Osteocyte (in vitro differentiated cells): ENCODE measurements at regions not wholly inside any gene's neighbourhood (a gene's known extent, or its start where the extent isn't known, plus 50 kb on each side); places are given as distances from the start of the nearest gene placed in this dataset.

Source experiments
- DNase-seq: peaks from one replicate; pipeline ENCODE4 v3.0.0; 2021; ENCODE audit warnings: mixed read lengths; ENCODE audit not compliant: unreplicated experiment; ENCODE audit errors: extremely low spot score
- H3K27ac Mint-ChIP-seq: one replicate; pipeline ENCODE4 v1.8.0; 2021; ENCODE audit warnings: mild to moderate bottlenecking, mixed read lengths; ENCODE audit not compliant: unreplicated experiment
- H3K27me3 Mint-ChIP-seq: one replicate; pipeline ENCODE4 v1.8.0; 2021; ENCODE audit warnings: mixed read lengths; ENCODE audit not compliant: unreplicated experiment
- H3K36me3 Mint-ChIP-seq: one replicate; pipeline ENCODE4 v1.8.0; 2021; ENCODE audit warnings: mixed read lengths; ENCODE audit not compliant: unreplicated experiment
- H3K4me1 Mint-ChIP-seq: one replicate; pipeline ENCODE4 v1.8.0; 2021; ENCODE audit warnings: mixed read lengths; ENCODE audit not compliant: unreplicated experiment
- H3K4me3 Mint-ChIP-seq: one replicate; pipeline ENCODE4 v1.8.0; 2021; ENCODE audit warnings: mild to moderate bottlenecking, moderate library complexity, mixed read lengths; ENCODE audit not compliant: unreplicated experiment
- H3K9me3 Mint-ChIP-seq: one replicate; pipeline ENCODE4 v1.8.0; 2021; ENCODE audit warnings: mixed read lengths; ENCODE audit not compliant: unreplicated experiment
- CTCF ChIP-seq: fragments of 200-600 bp; sonication (generic); IDR thresholded peaks from 2 replicates; pipeline ENCODE4 v1.5.0; 2021; ENCODE audit warnings: antibody characterized with exemption, mild to moderate bottlenecking, moderate library complexity

- Mint-ChIP-seq H3K36me3 (no peaks in the 10 kb centered on the region), H3K4me1 (no peaks in the 10 kb centered on the region), H3K27me3 (peaks cover 4% of the 10 kb centered on the region), H3K9me3 (no peaks in the 10 kb centered on the region), H3K27ac (no peak overlapping the region), H3K4me3 (no peak overlapping the region)
- no peak for TF ChIP-seq CTCF
- no peak for DNase-seq
Measured at GRCh38 chr17:73971127-73971526, 232.4 kb upstream of the RPL38 start.

GRCh38 chr17:73972056-73972455 is 231.4 kb upstream of the RPL38 start:
- H3K27me3 Mint-ChIP-seq, result peaks cover 7% of the 10 kb centered on the region
- no peak overlapping the region for H3K27ac Mint-ChIP-seq
- H3K4me3 Mint-ChIP-seq, result no peak overlapping the region
- no peaks in the 10 kb centered on the region for H3K36me3 Mint-ChIP-seq
- H3K4me1 Mint-ChIP-seq, result no peaks in the 10 kb centered on the region
- H3K9me3 Mint-ChIP-seq, result no peaks in the 10 kb centered on the region
- TF ChIP-seq CTCF, result no peak
- no peak for DNase-seq

- H3K4me1 Mint-ChIP-seq, result no peaks in the 10 kb centered on the region
- peaks cover 7% of the 10 kb centered on the region for H3K27me3 Mint-ChIP-seq
- H3K4me3 Mint-ChIP-seq, result no peak overlapping the region
- TF ChIP-seq CTCF, result no peak
- DNase-seq, result no peak
- H3K27ac Mint-ChIP-seq, result no peak overlapping the region
- no peaks in the 10 kb centered on the region for H3K36me3 Mint-ChIP-seq
- no peaks in the 10 kb centered on the region for H3K9me3 Mint-ChIP-seq
Measured at GRCh38 chr17:73972901-73973300, 230.6 kb upstream of the RPL38 start.

GRCh38 chr17:73973586-73974409 is 229.7 kb upstream of the RPL38 start:
- no peak overlapping the region for H3K4me3 Mint-ChIP-seq
- no peaks in the 10 kb centered on the region for H3K36me3 Mint-ChIP-seq
- peaks cover 7% of the 10 kb centered on the region for H3K27me3 Mint-ChIP-seq
- no peak for TF ChIP-seq CTCF
- DNase-seq, result no peak
- no peaks in the 10 kb centered on the region for H3K4me1 Mint-ChIP-seq
- H3K9me3 Mint-ChIP-seq, result no peaks in the 10 kb centered on the region
- no peak overlapping the region for H3K27ac Mint-ChIP-seq

- TF ChIP-seq CTCF, result no peak
- Mint-ChIP-seq H3K4me3 (no peak overlapping the region), H3K4me1 (no peaks in the 10 kb centered on the region), H3K9me3 (no peaks in the 10 kb centered on the region), H3K27ac (no peak overlapping the region), H3K36me3 (no peaks in the 10 kb centered on the region), H3K27me3 (peaks cover 7% of the 10 kb centered on the region)
- no peak for DNase-seq
Measured at GRCh38 chr17:73974536-73974935, 228.9 kb upstream of the RPL38 start.
